ENCODE measurements at regions not wholly inside any gene's neighbourhood (a gene's known extent, or its start where the extent isn't known, plus 50 kb on each side); places are given as distances from the start of the nearest gene placed in this dataset.

DNA sequence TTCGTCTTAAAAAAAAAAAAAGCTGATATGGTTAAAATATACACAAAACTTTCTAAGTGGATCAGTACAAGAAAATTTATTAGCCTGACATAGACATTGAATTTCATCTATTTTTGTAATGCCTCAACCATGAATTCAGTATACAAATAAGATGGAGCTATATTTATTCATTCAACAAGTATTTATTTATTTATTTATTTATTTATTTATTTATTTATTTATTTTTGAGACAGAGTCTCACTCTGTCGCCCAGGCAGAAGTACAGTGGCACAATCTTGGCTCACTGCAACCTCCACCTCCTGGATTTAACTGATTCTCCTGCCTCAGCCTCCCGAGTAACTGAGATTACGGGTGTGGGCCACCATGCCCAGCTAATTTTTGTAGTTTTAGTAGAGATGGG lies 78.5 kb upstream of the GSX1 start:
- H4K8ac ChIP-seq (replicated peaks; ENCODE audit: insufficient read length, low read depth, low read length) = no peak overlapping the region
- no peak overlapping the region for H3K56ac ChIP-seq (ENCODE audit: insufficient read length, low read depth, low read length)
- no peaks in the 10 kb centered on the region for H4K20me1 ChIP-seq (ENCODE audit: control insufficient read depth, insufficient read depth, insufficient read length)
- H3K23me2 ChIP-seq (ENCODE audit: insufficient read length, low read depth, low read length, poor library complexity, severe bottlenecking) = no peaks in the 10 kb centered on the region
- no peak overlapping the region for H3K14ac ChIP-seq (ENCODE audit: insufficient read depth, low read length)
- H2BK15ac ChIP-seq (ENCODE audit: low read depth, low read length) = no peak overlapping the region
- H3K18ac ChIP-seq (ENCODE audit: insufficient read length, low read depth, low read length) = no peak overlapping the region
- Mint-ChIP-seq H3K4me1 (peaks cover 10 to 15% of the 10 kb centered on the region in 2 experiments), H3K4me3 (no peak overlapping the region), H3K9me3 (no peaks in the 10 kb centered on the region), H3K36me3 (ENCODE audit: insufficient read depth in 1 of 3, low read depth in 3 of 3) (no peaks in the 10 kb centered on the region), H3K27ac (no peak overlapping the region), H3K27me3 (ENCODE audit: low read depth) (no peaks in the 10 kb centered on the region)
- H2BK120ac ChIP-seq (ENCODE audit: low read depth, low read length, poor library complexity, severe bottlenecking) = no peak overlapping the region
- H3K4ac ChIP-seq (ENCODE audit: low read depth, low read length) = no peak overlapping the region
- no peak overlapping the region for H2BK5ac ChIP-seq (ENCODE audit: insufficient read length, low read length)
- no peak overlapping the region for H2AFZ ChIP-seq (ENCODE audit: low read length)
- H3K79me2 ChIP-seq (ENCODE audit: insufficient read depth, low read length) = no peaks in the 10 kb centered on the region
- no peak overlapping the region for H3K9ac ChIP-seq (ENCODE audit: extremely low read depth, insufficient read length, low read length)
- H2AK5ac ChIP-seq (ENCODE audit: insufficient read length, low read length) = no peak overlapping the region
- whole genome bisulfite sequencing (ENCODE audit: extremely low coverage, insufficient read length, low lambda C conversion rate) = no CpG with 5 or more reads among the region's 4 CpGs
- H3T11ph ChIP-seq (ENCODE audit: low read length) = no peak overlapping the region
- no peak for DNase-seq
- H3K23ac ChIP-seq (ENCODE audit: insufficient read length, low read depth, low read length) = no peak overlapping the region
- TF ChIP-seq, protein P1, sequence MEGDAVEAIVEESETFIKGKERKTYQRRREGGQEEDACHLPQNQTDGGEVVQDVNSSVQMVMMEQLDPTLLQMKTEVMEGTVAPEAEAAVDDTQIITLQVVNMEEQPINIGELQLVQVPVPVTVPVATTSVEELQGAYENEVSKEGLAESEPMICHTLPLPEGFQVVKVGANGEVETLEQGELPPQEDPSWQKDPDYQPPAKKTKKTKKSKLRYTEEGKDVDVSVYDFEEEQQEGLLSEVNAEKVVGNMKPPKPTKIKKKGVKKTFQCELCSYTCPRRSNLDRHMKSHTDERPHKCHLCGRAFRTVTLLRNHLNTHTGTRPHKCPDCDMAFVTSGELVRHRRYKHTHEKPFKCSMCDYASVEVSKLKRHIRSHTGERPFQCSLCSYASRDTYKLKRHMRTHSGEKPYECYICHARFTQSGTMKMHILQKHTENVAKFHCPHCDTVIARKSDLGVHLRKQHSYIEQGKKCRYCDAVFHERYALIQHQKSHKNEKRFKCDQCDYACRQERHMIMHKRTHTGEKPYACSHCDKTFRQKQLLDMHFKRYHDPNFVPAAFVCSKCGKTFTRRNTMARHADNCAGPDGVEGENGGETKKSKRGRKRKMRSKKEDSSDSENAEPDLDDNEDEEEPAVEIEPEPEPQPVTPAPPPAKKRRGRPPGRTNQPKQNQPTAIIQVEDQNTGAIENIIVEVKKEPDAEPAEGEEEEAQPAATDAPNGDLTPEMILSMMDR (conservative IDR thresholded peaks at IDR 0.05) = no peak
- no peak overlapping the region for H4K91ac ChIP-seq (ENCODE audit: insufficient read length, low read depth, low read length)
- H3K79me1 ChIP-seq (ENCODE audit: insufficient read depth, low read depth, low read length, poor library complexity, severe bottlenecking) = no peaks in the 10 kb centered on the region
- no peaks in the 10 kb centered on the region for H3K27me3 ChIP-seq (ENCODE audit: insufficient read depth, low read length)
- no peak overlapping the region for H3K4me2 ChIP-seq (ENCODE audit: insufficient read depth, insufficient read length, low read length)
- H3K27ac ChIP-seq (ENCODE audit: insufficient read length, low read depth, low read length) = no peak overlapping the region
- H2BK12ac ChIP-seq (ENCODE audit: insufficient read length, low read depth, low read length) = no peak overlapping the region
- peaks cover 3% of the 10 kb centered on the region; the same call in 1 of the 2 replicates for H3K4me1 ChIP-seq (ENCODE audit: insufficient read depth, low read length)
- no peak overlapping the region for H4K5ac ChIP-seq (ENCODE audit: insufficient read length, low read depth, low read length)
- no peak overlapping the region for H2BK20ac ChIP-seq (ENCODE audit: low read depth, low read length, poor library complexity, severe bottlenecking)
- H3K9me3 ChIP-seq (ENCODE audit: control insufficient read depth, low read depth, low read length) = no peaks in the 10 kb centered on the region
